ENCODE measurements at regions not wholly inside any gene's neighbourhood (a gene's known extent, or its start where the extent isn't known, plus 50 kb on each side); places are given as distances from the start of the nearest gene placed in this dataset.
"Not testable (repeated sequence)": the region's sequence is repeated elsewhere in the genome, so short reads cannot be mapped to it uniquely, and the experiment has no call there.

- no peak for DNase-seq
These were observed 1470.8 kb upstream of the ADGRL3 start for GRCh38 chr4:59729321-59729720.

GRCh38 chr4:59748433-59748832 lies 1451.7 kb upstream of the ADGRL3 start:
- no peak for DNase-seq

GRCh38 chr4:59759082-59759825 lies 1440.9 kb upstream of the ADGRL3 start:
- DNase-seq: no peak

GRCh38 chr4:59762344-59762743 lies 1437.8 kb upstream of the ADGRL3 start:
- no peak for DNase-seq

GRCh38 chr4:59770601-59771264 lies 1429.4 kb upstream of the ADGRL3 start:
- no peak for DNase-seq

- DNase-seq: no peak
These were observed 1427.4 kb upstream of the ADGRL3 start for GRCh38 chr4:59772641-59773139.

- DNase-seq: not testable (repeated sequence)
These were observed 1419.9 kb upstream of the ADGRL3 start for GRCh38 chr4:59780271-59780670.

- no peak for DNase-seq
These were observed 1395.0 kb upstream of the ADGRL3 start for GRCh38 chr4:59805176-59805575.

DNA sequence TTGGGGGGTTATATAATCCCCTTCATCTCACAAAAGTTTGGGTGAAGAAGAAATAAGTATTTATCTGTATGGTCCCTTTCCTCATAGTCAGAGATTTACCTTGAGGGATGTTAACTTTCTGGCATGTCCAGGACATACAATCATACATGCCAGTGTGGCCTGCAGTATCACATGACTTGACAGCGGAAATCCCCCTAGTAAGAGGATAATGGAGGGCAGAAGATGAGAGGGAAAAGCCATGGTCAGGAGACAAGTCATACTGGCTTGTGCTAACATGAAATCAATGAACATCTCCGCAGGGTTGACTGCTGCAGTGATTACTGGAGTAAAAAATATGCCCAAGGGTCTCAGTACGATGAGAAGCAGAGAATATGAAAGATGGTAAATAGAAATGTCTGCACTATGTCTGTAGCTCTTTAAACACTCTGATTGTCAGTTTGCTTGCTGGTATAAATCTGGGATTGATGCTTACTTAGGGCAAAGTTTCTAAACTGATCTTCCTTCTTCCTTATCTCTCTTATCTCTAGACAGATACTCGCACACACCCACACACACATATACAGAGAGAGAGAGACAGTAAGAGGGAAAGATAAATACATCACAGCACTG lies 1385.6 kb upstream of the ADGRL3 start:
- no peak for DNase-seq

- DNase-seq: no peak
These were observed 1381.5 kb upstream of the ADGRL3 start for GRCh38 chr4:59818656-59819055.

GRCh38 chr4:59823311-59823710 lies 1376.8 kb upstream of the ADGRL3 start:
- DNase-seq: no peak

DNA sequence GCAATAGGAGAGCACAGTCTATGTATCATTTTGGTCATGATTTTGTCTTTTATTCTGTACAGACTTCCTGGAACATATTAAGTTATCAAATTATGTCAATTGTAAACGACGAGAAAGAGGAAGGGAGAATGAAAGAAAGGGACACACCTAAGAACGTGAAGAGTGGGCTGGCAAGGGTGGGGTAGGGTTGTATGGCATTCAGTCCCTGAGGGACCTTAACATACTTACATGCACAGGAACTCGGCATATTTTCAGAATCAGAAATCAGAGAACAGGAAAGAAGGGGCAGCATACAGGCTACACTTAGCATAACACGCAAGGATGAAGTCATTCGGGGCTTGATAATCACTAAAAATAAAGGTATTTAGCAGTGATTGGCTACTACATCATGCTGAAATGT lies 1375.0 kb upstream of the ADGRL3 start:
- no peak for DNase-seq

GRCh38 chr4:59831746-59832145 lies 1368.4 kb upstream of the ADGRL3 start:
- no peak for DNase-seq

GRCh38 chr4:59834943-59835342 lies 1365.2 kb upstream of the ADGRL3 start:
- DNase-seq: no peak

- DNase-seq: no peak
These were observed 1362.4 kb upstream of the ADGRL3 start for GRCh38 chr4:59837751-59838150.

DNA sequence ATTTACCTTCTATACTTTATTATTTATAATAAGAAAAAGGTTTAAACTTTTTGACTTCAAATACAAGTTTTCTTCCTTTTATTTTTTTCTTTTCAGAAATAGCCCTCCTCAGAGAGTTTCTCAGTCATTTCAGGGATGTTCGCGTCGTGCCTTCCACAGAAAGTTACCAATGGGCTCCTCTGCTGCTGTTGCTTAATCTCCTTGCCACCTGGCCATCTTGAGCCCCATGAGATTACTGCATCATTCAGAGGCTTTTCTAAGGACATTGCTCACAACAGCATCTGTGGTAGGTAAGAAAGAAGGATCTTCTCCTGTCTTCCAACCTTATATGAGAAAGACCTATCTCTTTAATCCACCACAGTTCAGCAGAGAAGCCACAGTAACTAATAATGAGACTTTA lies 1361.9 kb upstream of the ADGRL3 start:
- no peak for DNase-seq

DNA sequence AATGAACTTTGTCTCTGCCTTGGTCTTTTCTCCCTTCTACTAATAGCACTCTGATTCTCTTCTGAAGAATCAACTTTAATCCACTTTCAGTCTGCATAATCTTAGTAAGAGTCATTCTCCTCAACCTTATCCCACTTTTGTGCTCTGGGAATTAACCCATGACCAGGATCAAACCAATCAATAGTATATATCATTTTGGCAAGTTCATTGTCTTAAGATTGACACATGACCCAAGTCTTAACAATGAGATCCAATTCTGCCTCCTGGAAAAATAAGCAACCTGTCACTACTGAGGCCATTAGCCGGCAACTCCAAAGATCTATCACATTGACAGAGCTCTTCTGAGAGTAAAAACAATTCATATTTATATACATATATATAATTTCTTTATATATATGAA lies 1358.4 kb upstream of the ADGRL3 start:
- no peak for DNase-seq

- no peak for DNase-seq
These were observed 1351.7 kb upstream of the ADGRL3 start for GRCh38 chr4:59848457-59848856.

GRCh38 chr4:59855630-59856352 lies 1344.3 kb upstream of the ADGRL3 start:
- no peak for DNase-seq

GRCh38 chr4:59869056-59869455 lies 1331.1 kb upstream of the ADGRL3 start:
- DNase-seq: no peak

DNA sequence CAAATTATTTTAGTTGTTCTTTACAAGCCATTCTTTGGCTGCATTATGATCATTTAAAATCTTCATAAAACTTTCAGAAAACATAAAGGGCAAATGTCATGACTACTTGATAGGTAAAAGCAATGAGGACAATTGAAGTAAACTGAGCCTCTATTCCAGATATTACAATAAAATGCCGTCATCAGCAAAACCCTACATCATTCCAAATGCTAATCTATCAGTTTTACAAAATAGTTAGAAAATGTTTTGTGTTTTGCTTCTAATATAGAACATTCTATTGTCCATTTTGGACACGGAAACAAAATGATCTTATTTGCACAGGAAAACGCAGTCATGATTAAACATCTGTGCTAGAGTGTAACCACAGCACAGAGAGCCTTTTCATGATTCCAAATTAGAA lies 1330.6 kb upstream of the ADGRL3 start:
- no peak for DNase-seq

DNA sequence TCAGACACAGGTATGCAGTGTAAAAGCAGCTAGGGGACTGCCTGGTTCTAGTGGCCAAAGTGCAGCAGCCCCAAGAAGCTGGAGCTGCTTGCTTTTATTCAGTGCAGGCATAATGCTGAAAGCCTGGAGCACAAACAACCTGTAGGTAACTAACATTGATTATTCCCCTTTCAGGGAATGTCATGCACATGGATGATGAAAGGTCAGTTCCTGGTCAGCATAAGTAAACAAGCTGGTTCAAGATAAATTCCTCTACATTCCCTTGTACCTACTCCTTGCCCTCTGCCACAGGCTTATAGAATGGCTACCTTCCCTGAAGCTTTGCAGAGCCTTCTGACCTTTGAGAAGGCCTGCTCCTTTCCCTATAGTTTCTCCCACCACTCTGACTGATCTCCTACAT lies 1318.5 kb upstream of the ADGRL3 start:
- no peak for DNase-seq

DNA sequence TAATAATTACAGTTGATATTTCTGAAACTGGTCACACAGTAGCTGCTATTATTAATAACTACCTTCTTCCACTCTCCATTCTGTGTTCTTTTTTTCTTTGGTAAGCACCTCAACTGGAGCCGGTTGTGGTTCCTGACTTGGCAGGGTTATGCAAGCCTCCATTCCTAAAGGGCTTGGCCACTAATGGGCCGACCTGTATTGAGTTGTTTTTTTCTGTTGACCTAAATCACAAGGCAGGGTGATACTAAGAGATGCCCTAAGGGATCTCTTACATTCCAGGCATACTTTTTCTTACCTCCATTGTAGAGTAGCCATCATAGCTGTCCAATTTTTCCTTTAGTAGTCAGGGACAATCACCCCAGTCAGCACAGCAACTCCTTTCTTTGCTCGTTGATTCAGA lies 1295.8 kb upstream of the ADGRL3 start:
- DNase-seq: no peak
